ENCODE measurements at regions not wholly inside any gene's neighbourhood (a gene's known extent, or its start where the extent isn't known, plus 50 kb on each side); places are given as distances from the start of the nearest gene placed in this dataset.

GRCh38 chr7:98056580-98056979 is 50.1 kb upstream of the LMTK2 start:
- no TSS peak for BruUV-seq (replicated peaks)
- no peak overlapping the region for H2AFZ ChIP-seq (ENCODE audit: low read length)
- H3K27me3 ChIP-seq (ENCODE audit: low read length) = no peaks in the 10 kb centered on the region
- H3K9me2 ChIP-seq (replicated peaks; ENCODE audit: low read length) = no peaks in the 10 kb centered on the region
- DNase-seq (no peak), ATAC-seq (no peak)
- H3F3A ChIP-seq (ENCODE audit: low read length, unreplicated experiment) = no peaks in the 10 kb centered on the region
- H3K9ac ChIP-seq (ENCODE audit: low read length) = no peak overlapping the region
- intact Hi-C loops (cut with micrococcal nuclease) = no loop called here
- POLR2A ChIA-PET (ENCODE audit: unreplicated experiment) = no interaction called here
- H3K36me3 ChIP-seq (ENCODE audit: low read depth, low read length) = no peaks in the 10 kb centered on the region
- no peaks in the 10 kb centered on the region for H3K9me3 ChIP-seq (ENCODE audit: low read length)
- TF ChIP-seq EZH2phosphoT487 (IDR thresholded peaks at IDR 0.05; ENCODE audit: borderline replicate concordance, low read length) (no peak), EZH2 (IDR thresholded peaks at IDR 0.05; ENCODE audit: low read length, unreplicated experiment) (no peak), CTCF (conservative IDR thresholded peaks at IDR 0.05; ENCODE audit: low read depth, low read length) (no peak)
- H3K4me1 ChIP-seq (ENCODE audit: insufficient read depth, low read length) = no peaks in the 10 kb centered on the region
- H3K27ac ChIP-seq (ENCODE audit: low read length) = no peak overlapping the region
- CTCF ChIA-PET = no interaction called here
- H3K79me2 ChIP-seq (ENCODE audit: low read length) = no peaks in the 10 kb centered on the region
- H3K4me3 ChIP-seq (ENCODE audit: low read length) = no peak overlapping the region
- no peak overlapping the region for H3K4me2 ChIP-seq (ENCODE audit: low read length)
- no peaks in the 10 kb centered on the region for H4K20me1 ChIP-seq (ENCODE audit: low read length)

All from PC-3 (cell line).